Neural progenitor cell (in vitro differentiated cells): ENCODE measurements at regions not wholly inside any gene's neighbourhood (a gene's known extent, or its start where the extent isn't known, plus 50 kb on each side); places are given as distances from the start of the nearest gene placed in this dataset.

ENCODE experiments used
- CTCF ChIP-seq: fragments of 200-600 bp; sonication (generic); IDR thresholded peaks from 2 replicates; pipeline ENCODE4 v1.5.1; 2017; ENCODE audit warnings: antibody characterized with exemption, mild to moderate bottlenecking
- EZH2 ChIP-seq: fragments of 200-600 bp; sonication (generic); IDR thresholded peaks from 2 replicates; pipeline ENCODE4 v1.6.1; 2017; ENCODE audit warnings: antibody characterized with exemption, mild to moderate bottlenecking, moderate library complexity

- no peak for TF ChIP-seq CTCF
- TF ChIP-seq EZH2, result no peak
Observed at GRCh38 chr6:21804941-21805610, 211.5 kb downstream of the SOX4 start.
